ENCODE measurements at regions not wholly inside any gene's neighbourhood (a gene's known extent, or its start where the extent isn't known, plus 50 kb on each side); places are given as distances from the start of the nearest gene placed in this dataset.

GRCh38 chr7:159253657-159254056, 109.0 kb upstream of the VIPR2 start:
- no peak for TF ChIP-seq REST (IDR thresholded peaks at IDR 0.05; ENCODE audit: unreplicated experiment)
- TF ChIP-seq POLR2AphosphoS5 (IDR thresholded peaks at IDR 0.05; ENCODE audit: low read depth): no peak
- TF ChIP-seq CTCF (conservative IDR thresholded peaks at IDR 0.05; ENCODE audit: low read depth in 2 of 2): no peak
- TF ChIP-seq EZH2 (IDR thresholded peaks at IDR 0.05; ENCODE audit: low read depth, unreplicated experiment): no peak
- no peak for TF ChIP-seq NANOG (IDR thresholded peaks at IDR 0.05; ENCODE audit: borderline replicate concordance)
- no peak for TF ChIP-seq CREB1 (CRISPR knock-in tag; IDR thresholded peaks at IDR 0.05; ENCODE audit: low read depth)
- TF ChIP-seq EZH2phosphoT487 (IDR thresholded peaks at IDR 0.05; ENCODE audit: unreplicated experiment): no peak
- no peak for TF ChIP-seq ZNF114 (CRISPR knock-in tag; IDR thresholded peaks at IDR 0.05)
- TF ChIP-seq ZNF462 (CRISPR knock-in tag; IDR thresholded peaks at IDR 0.05): no peak
- no peak for TF ChIP-seq JUNB (IDR thresholded peaks at IDR 0.05; ENCODE audit: unreplicated experiment)
- no peak for TF ChIP-seq ZNF331 (CRISPR knock-in tag; IDR thresholded peaks at IDR 0.05; ENCODE audit: low read depth)

Data from GM23338 (cell line).